ENCODE measurements at regions not wholly inside any gene's neighbourhood (a gene's known extent, or its start where the extent isn't known, plus 50 kb on each side); places are given as distances from the start of the nearest gene placed in this dataset.

GRCh38 chr21:32131960-32132359, 146.9 kb downstream of the MIS18A start (continued):
- TF ChIP-seq GTF3C2 (IDR thresholded peaks at IDR 0.05; ENCODE audit: borderline replicate concordance, extremely low read depth, insufficient read length) (no peak), NR2C1 (IDR thresholded peaks at IDR 0.05) (no peak), NR2C1 (tag; IDR thresholded peaks at IDR 0.05) (no peak), HDGF (IDR thresholded peaks at IDR 0.05) (no peak), OTX1 (CRISPR knock-in tag; IDR thresholded peaks at IDR 0.05) (0 out of 2 replicates have a peak, but pooled peaks have one; percentile 40), C11orf30 (IDR thresholded peaks at IDR 0.05; ENCODE audit: low read depth) (peak; percentile 96)

GRCh38 chr21:32131164-32131563, 147.7 kb downstream of the MIS18A start:
- CTCF ChIA-PET (ENCODE audit: low intra/inter-chr PET ratio) = interaction anchor here (0.5 kb wide), 1 partner anchor 61 kb away, joined by 3 read pairs; no protein-coding TSS in a partner anchor
- H3K4me3 ChIP-seq = no peak overlapping the region
- FAIRE-seq = no peak
- no peaks in the 10 kb centered on the region for H3K79me2 ChIP-seq (ENCODE audit: control insufficient read depth, insufficient read depth, low read length)
- peaks cover 6 to 15% of the 10 kb centered on the region in 2 experiments; a peak in 4 of 5 replicates for H3K27me3 ChIP-seq (ENCODE audit: control insufficient read depth in 2 of 2, insufficient read depth in 2 of 2, low read length in 2 of 2)
- no peak for ATAC-seq
- peak overlapping the region; percentile 76; the same call in 1 of the 2 replicates for H2AFZ ChIP-seq (ENCODE audit: low read depth, low read length)
- intact Hi-C loops (cut with micrococcal nuclease) = no loop called here
- H3K4me2 ChIP-seq (ENCODE audit: insufficient read depth, low read length) = no peak overlapping the region
- no peaks in the 10 kb centered on the region for H3K36me3 ChIP-seq (ENCODE audit: control insufficient read depth, insufficient read depth, low read length)
- peaks cover 4 to 11% of the 10 kb centered on the region in 2 experiments; a peak in 2 of 5 replicates for H3K4me1 ChIP-seq (replicated peaks in 1 of 2; ENCODE audit: control insufficient read depth in 2 of 2, insufficient read depth in 2 of 2, low read length in 2 of 2)
- no peaks in the 10 kb centered on the region for H3K9me1 ChIP-seq (ENCODE audit: control insufficient read depth, insufficient read depth, low read length)
- DNase-seq (ENCODE audit: extremely low read depth in 1 of 4, low spot score in 3 of 4) = no peak
- no peak overlapping the region for H3K27ac ChIP-seq (ENCODE audit: extremely low read depth, low read depth, low read length)
- no peak for TF ChIP-seq ZNF408 (CRISPR knock-in tag; IDR thresholded peaks at IDR 0.05; ENCODE audit: low read depth)
- TF ChIP-seq PPARD (CRISPR knock-in tag; IDR thresholded peaks at IDR 0.05) = no peak
- no peak for TF ChIP-seq CEBPB (tag; IDR thresholded peaks at IDR 0.05)
- TF ChIP-seq ATF7 (IDR thresholded peaks at IDR 0.05) = no peak
- TF ChIP-seq CBFA2T2 (conservative IDR thresholded peaks at IDR 0.05) = no peak
- no peak for TF ChIP-seq SAFB (IDR thresholded peaks at IDR 0.05; ENCODE audit: borderline replicate concordance, low read depth, low read length)
- TF ChIP-seq ZSCAN29 (IDR thresholded peaks at IDR 0.05) = no peak
- TF ChIP-seq TCF3 (CRISPR knock-in tag; IDR thresholded peaks at IDR 0.05) = no peak
- no peak for TF ChIP-seq NCOA1 (IDR thresholded peaks at IDR 0.05; ENCODE audit: low read depth)
- TF ChIP-seq ZNF282 (CRISPR knock-in tag; IDR thresholded peaks at IDR 0.05) = no peak
- TF ChIP-seq ZNF134 (CRISPR knock-in tag; conservative IDR thresholded peaks at IDR 0.05) = no peak
- no peak for TF ChIP-seq ZBTB43 (CRISPR knock-in tag; IDR thresholded peaks at IDR 0.05)
- TF ChIP-seq POLR2AphosphoS5 (IDR thresholded peaks at IDR 0.05; ENCODE audit: control insufficient read depth, insufficient read depth, low read depth, low read length) = no peak
- TF ChIP-seq ZNF143 (CRISPR knock-in tag; IDR thresholded peaks at IDR 0.05) = no peak
- H3K9me3 ChIP-seq (replicated peaks; ENCODE audit: control insufficient read depth, insufficient read depth, low read depth, low read length) = no peaks in the 10 kb centered on the region
- no peaks in the 10 kb centered on the region for H4K20me1 ChIP-seq (replicated peaks; ENCODE audit: control insufficient read depth, insufficient read depth, low read length)
- in situ Hi-C loops (cut with MboI) = no loop called here
- no TSS peak for BruUV-seq (replicated peaks)
- POLR2A ChIA-PET = interaction anchor here (0.6 to 1.0 kb wide), 3 partner anchors 9 to 19 kb away, joined by 3 read pairs; no protein-coding TSS in a partner anchor
- H3K9ac ChIP-seq (ENCODE audit: insufficient read depth in 1 of 2, low read depth in 2 of 2, low read length in 2 of 2) = no peak overlapping the region
- 13% methylated on average over 7 of the region's 7 CpGs for WGBS (ENCODE audit: insufficient coverage, low coverage, missing lambda C conversion rate)
